ENCODE measurements at regions not wholly inside any gene's neighbourhood (a gene's known extent, or its start where the extent isn't known, plus 50 kb on each side); places are given as distances from the start of the nearest gene placed in this dataset.

- H3K4me3 ChIP-seq = no peak overlapping the region
- no peak for TF ChIP-seq CTCF (IDR thresholded peaks at IDR 0.05 in 8 of 11, conservative IDR thresholded peaks at IDR 0.05 in 3 of 11)
- no peak for TF ChIP-seq POLR2A (IDR thresholded peaks at IDR 0.05)
- no peak for TF ChIP-seq POLR2AphosphoS5 (IDR thresholded peaks at IDR 0.05)
- H3K27me3 ChIP-seq (replicated peaks in 1 of 7) = peaks cover 0 to 21% (median 0%) of the 10 kb centered on the region in 7 donors
- H3K9me3 ChIP-seq = no peaks in the 10 kb centered on the region
- intact Hi-C loops (cut with DNase I; ENCODE audit: low total_unique reads) = no loop called here
- no peak for DNase-seq
- H3K36me3 ChIP-seq = no peaks in the 10 kb centered on the region
- 88 to 100% (median 94%) methylated on average over 1 of the region's 1 CpG for WGBS, 5 donors
- no peaks in the 10 kb centered on the region for H3K4me1 ChIP-seq
- no peak overlapping the region for H3K27ac ChIP-seq
Measured at GRCh38 chr14:54140551-54140950, 183.9 kb upstream of the BMP4 start.

- intact Hi-C loops (cut with DNase I; ENCODE audit: low total_unique reads) = no loop called here
- DNase-seq = no peak
- TF ChIP-seq CTCF (IDR thresholded peaks at IDR 0.05 in 8 of 11, conservative IDR thresholded peaks at IDR 0.05 in 3 of 11) (no peak), POLR2AphosphoS5 (IDR thresholded peaks at IDR 0.05) (no peak), POLR2A (IDR thresholded peaks at IDR 0.05) (no peak)
- 66 to 79% (median 74%) methylated on average over 2 of the region's 2 CpGs for whole genome bisulfite sequencing, 5 donors
- Histone ChIP-seq H3K4me1 (no peaks in the 10 kb centered on the region), H3K27me3 (replicated peaks in 1 of 7) (peaks cover 0 to 13% (median 0%) of the 10 kb centered on the region in 7 donors), H3K9me3 (peaks cover 0 to 35% (median 25%) of the 10 kb centered on the region in 8 donors), H3K4me3 (no peak overlapping the region), H3K36me3 (no peaks in the 10 kb centered on the region), H3K27ac (no peak overlapping the region)
Measured at GRCh38 chr14:54146601-54147000, 190.0 kb upstream of the BMP4 start.

GRCh38 chr14:54147282-54147681 is 190.7 kb upstream of the BMP4 start:
- DNase-seq = no peak
- H3K4me1 ChIP-seq = no peaks in the 10 kb centered on the region
- TF ChIP-seq CTCF (IDR thresholded peaks at IDR 0.05 in 8 of 11, conservative IDR thresholded peaks at IDR 0.05 in 3 of 11) (no peak), POLR2A (IDR thresholded peaks at IDR 0.05) (no peak)
- 49 to 65% (median 59%) methylated on average over 2 of the region's 2 CpGs for WGBS, 5 donors
- peaks cover 0 to 10% (median 0%) of the 10 kb centered on the region in 7 donors for H3K27me3 ChIP-seq (replicated peaks in 1 of 7)
- intact Hi-C loops (cut with DNase I; ENCODE audit: low total_unique reads) = no loop called here
- no peak overlapping the region for H3K27ac ChIP-seq
- H3K36me3 ChIP-seq = no peaks in the 10 kb centered on the region
- peaks cover 0 to 35% (median 25%) of the 10 kb centered on the region in 8 donors for H3K9me3 ChIP-seq
- no peak overlapping the region for H3K4me3 ChIP-seq

- DNase-seq = no peak
- H3K27ac ChIP-seq = no peak overlapping the region
- H3K9me3 ChIP-seq = peaks cover 0 to 35% (median 25%) of the 10 kb centered on the region in 8 donors
- no peaks in the 10 kb centered on the region for H3K36me3 ChIP-seq
- TF ChIP-seq POLR2A (IDR thresholded peaks at IDR 0.05) (no peak), CTCF (IDR thresholded peaks at IDR 0.05 in 8 of 11, conservative IDR thresholded peaks at IDR 0.05 in 3 of 11) (no peak), POLR2AphosphoS5 (IDR thresholded peaks at IDR 0.05) (no peak)
- no peak overlapping the region for H3K4me3 ChIP-seq
- 80 to 94% (median 87%) methylated on average over 3 of the region's 3 CpGs for WGBS, 5 donors
- H3K27me3 ChIP-seq (replicated peaks in 1 of 7) = peaks cover 0 to 7% (median 0%) of the 10 kb centered on the region in 7 donors
- H3K4me1 ChIP-seq = no peaks in the 10 kb centered on the region
- intact Hi-C loops (cut with DNase I; ENCODE audit: low total_unique reads) = no loop called here
Measured at GRCh38 chr14:54147758-54148157, 191.1 kb upstream of the BMP4 start.

All from spleen (tissue), 11 donors.